ENCODE measurements at regions not wholly inside any gene's neighbourhood (a gene's known extent, or its start where the extent isn't known, plus 50 kb on each side); places are given as distances from the start of the nearest gene placed in this dataset.

DNA sequence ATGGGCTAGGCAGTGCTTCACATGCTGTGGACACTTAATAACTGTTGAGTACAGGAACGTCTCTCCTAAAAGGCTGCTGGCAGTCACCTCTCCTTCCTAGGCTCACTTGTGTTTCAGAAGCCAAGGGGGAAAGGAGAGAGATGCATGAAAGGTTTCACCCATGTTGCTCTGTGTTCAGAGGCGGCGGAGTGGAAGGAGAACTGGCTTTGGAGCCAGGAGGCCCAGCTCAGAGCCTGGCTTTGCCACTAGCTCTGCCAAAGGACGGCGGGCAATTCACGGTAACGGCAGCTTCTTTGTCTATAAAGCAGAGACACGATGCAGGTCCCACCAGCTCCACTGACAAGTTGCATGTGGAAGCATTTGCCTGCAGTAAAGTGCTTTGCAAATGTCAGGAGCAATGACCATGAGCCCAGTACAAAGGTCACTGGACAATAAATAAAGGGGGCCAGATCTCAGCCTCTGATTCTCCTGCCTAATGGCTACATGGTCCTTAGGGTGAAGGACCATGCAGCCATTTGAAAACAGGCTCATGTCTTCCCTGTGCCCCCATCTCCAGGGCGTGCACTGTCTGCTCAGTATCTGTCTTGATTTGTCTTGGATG lies 171.7 kb upstream of the TLE3 start:
- no peak for DNase-seq

DNA sequence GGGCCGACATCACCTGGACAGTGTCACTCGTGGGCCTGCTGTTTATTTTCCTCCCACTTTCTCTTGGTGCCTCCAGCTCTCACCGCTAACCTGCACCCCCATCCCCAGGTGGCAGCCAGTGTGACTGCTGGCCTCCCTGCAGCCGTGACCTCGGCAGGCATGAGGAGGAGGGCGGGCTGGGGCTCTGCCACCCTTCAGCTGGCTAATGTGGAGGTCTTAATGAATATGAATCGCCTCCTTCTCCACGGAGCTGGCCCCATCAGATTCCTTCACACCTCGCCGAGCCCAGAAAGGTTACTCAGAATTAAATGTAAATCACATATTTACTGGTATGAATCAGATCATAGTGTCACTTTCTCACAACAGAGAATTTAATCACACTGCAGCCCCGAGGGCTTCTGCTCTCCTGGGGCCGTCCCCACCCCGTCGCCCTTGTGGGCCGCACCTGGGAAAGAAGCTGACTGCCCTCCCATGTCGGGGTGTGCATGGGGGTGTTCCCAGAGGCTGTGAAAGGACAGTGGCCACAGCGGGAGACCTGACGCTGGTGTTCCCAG lies 171.1 kb upstream of the TLE3 start:
- DNase-seq = no peak

DNA sequence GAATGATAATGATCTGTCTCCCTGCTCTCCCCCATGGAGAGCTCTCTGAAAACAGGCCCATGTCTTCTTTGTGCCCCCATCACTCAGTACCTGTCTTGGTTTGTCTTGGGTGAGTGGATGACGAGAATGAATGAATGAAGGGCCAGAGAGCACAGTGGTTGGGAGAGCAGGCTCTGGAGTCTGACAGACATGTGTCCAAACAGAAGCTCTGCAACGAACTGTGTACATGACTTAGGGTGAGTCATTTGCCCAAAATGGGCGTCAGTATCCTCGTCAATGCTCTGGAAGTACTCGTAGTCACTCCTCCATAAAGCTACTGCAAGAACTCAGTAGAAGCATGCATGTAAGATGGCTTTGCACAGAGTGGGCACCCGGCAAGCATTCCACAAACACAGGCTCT lies 170.2 kb upstream of the TLE3 start:
- no peak for DNase-seq

DNA sequence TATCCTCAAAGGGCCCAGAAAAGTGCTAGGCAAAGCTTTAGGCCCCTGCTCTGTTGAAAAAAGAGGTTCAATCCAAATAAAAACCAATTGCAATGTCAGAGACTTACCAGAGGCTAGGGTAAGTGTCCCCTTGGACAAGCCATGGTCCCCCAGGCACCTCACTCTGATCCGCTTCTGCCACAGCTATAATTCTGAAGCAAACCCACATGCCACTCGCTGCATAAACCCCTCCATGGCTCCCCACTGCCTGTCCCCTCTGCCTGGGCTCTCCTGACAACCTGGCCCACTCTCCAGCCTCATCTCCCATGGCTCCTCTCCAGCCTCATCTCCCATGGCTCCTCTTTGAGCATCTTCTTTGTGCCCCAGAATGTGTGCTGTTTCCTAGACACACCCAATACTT lies 169.6 kb upstream of the TLE3 start:
- no peak for DNase-seq

DNA sequence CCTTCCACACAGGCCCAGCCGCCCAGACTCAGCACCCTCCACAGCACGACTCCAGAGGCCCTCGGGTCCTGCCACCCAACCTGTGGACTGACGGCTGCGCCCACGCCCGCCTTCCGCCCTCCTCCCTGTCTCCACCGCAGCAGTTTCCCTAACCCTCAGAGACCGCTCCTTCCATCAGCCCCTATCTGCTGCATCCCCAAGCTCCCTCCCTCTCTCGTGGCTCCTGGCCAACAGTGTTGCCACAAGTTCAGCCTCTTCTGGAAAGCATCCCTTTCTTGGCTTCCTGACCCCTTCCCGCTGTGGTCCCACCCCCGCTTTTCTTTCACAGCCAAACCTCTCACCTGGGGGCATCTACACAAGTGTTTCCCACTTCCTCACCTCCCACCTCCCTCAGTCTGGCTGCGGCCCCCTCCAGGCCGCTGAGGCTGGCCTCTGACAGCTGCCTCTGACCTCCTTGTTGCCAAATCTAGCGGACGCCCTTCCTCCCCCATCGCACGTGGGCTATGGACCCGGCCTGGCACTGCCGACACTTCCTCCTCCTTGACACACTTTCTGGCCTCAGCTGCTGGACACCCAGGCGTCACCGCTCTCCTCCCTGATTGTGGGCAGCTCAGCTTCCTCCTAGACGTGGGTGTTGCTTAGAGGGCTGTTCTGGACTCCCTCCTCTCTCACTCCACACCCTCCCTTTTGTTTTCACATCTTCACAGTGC lies 168.8 kb upstream of the TLE3 start:
- peak; percentile 12 for DNase-seq

GRCh38 chr15:70265986-70266385 lies 168.3 kb upstream of the TLE3 start:
- no peak for DNase-seq

- DNase-seq = no peak
These were observed 167.8 kb upstream of the TLE3 start for GRCh38 chr15:70265466-70265978.

DNA sequence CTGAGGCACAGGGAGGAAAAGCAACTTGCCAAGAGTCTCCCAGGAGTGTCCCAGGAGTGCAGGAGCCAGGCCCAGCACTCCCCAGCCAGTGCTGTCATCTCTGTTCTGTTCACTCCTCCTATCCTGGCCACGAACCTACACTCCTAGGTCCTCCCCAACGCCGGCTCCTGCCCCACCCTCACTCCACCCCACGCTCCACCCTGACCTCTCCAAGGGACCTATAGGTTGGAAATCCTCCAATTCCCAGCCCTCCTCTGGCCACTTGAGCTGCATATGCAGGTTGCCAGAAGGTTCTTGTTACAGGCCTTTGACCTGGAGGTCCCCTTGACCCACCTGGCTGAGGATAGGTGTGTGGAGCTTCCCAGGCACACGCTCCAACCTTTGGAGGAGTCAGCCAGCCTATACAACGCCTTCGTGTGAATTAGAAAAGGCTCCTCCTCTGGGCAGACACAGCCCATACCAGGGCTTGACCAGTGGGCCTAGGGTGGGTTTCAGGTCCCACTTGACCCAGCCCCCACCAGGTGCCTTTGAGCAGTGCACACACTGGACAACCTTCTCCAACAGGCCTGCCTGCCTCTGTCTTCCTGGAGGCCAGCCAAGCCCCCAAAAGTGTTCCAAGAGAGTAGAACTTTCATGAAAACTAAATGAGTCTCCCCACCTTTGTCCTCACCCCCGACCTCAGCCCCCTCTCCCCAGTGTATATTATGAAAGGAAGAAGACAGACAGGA lies 167.2 kb upstream of the TLE3 start:
- DNase-seq = no peak

DNA sequence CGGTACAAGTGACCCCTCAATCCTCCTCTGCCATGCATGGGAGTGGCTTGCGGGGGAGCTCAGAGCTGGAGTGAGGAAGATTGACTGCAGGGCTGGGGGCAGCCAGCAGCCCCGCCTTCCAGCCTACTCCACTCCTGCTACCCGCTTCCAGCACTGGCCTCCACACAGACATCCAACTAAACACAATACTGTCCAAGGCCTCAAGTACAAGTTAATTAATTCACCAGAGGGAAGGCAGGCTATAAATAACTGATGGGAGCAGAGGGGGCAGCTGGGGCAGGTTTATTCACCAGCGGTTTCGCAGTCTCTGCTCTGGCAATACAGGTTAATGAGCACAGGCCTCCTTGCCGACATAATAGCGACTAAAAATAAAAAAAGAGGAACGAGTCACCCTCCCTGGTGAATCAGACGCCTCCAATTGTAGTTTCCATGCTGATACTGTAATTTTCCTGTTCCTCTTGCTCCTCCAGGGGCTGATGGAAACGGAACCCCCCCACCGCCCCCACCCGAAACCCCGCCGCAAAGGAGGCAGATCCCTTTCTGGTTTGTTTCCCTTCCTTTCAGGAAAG lies 166.4 kb upstream of the TLE3 start:
- peak; percentile 62 for DNase-seq

- DNase-seq = no peak
These were observed 165.0 kb upstream of the TLE3 start for GRCh38 chr15:70262591-70263274.

DNA sequence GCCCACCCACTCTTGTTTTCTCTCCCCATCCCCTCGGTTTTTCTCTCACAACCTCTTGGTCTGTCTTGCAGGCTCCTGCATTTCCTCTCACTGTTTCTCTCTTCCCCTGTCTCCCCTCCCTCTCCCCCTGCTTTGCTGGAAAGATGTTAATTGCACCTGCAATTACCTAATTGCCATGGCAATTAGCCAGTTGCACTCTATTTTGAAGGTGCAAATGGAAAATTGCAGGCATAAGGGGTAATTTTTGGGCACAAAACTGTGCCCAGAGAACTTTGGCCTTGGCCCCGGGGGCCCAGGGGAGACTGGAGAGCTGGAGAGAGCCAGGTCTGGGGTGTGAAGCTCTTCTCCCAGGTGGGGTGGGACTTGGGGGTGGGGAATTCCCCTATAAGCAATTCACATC lies 164.5 kb upstream of the TLE3 start:
- peak; percentile 64 for DNase-seq

GRCh38 chr15:70261083-70261482 lies 163.4 kb upstream of the TLE3 start:
- no peak for DNase-seq

DNA sequence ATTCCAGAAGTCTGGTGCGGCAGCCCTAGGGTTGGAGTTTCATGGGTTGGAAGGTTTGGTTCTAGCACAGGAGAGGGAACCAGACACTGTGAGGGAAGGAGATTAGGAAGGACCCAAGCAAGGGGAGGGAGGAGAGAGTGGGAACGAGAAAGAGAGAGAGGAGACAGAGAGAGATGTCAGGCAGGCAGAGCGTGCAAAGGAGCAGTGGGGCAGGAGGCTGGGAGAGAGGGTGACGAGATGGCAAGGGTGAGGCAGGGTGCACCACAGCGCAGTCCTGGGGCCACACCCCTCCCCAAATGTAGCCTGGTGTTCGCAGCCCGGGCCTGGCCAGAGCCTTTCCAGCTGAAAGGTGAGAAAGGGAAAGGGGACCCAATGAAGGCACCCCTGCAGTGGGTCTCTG lies 162.9 kb upstream of the TLE3 start:
- DNase-seq = no peak

- DNase-seq = peak; percentile 13
These were observed 162.2 kb upstream of the TLE3 start for GRCh38 chr15:70259640-70260508.

- no peak for DNase-seq
These were observed 161.3 kb upstream of the TLE3 start for GRCh38 chr15:70259028-70259424.

GRCh38 chr15:70258369-70259027 lies 160.8 kb upstream of the TLE3 start:
- no peak for DNase-seq

DNA sequence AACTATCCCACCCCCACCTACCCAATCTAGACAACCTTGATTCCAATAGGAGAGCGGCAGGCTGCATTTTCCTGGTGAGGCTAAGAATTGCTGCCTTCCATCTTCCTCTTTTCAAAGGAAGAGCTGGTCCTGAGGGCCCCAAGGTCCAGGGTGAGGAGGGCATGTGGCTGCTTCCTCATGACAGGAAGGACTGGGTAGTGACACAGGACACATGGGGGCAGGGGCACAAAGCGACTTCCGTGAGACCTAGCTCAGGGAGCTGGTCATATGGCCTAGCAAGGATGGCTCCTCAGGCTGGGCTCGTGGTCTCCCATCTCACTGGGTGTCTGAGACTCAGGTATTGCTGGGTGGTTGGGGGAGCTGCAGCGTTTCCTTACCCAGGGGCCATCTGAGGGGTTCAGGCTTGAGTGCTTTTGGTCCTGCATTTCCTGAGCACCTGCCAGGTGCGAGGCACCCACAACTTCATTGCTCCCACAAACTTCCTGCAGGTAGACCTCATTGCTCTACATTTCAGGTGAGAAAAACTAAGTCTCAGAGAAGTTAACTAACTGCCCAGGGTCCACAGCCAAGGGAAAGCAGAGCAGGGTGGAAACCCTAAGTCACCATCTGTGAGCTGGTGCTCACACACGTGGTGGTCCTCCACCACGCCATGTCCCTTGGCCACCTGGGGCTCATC lies 160.0 kb upstream of the TLE3 start:
- no peak for DNase-seq

DNA sequence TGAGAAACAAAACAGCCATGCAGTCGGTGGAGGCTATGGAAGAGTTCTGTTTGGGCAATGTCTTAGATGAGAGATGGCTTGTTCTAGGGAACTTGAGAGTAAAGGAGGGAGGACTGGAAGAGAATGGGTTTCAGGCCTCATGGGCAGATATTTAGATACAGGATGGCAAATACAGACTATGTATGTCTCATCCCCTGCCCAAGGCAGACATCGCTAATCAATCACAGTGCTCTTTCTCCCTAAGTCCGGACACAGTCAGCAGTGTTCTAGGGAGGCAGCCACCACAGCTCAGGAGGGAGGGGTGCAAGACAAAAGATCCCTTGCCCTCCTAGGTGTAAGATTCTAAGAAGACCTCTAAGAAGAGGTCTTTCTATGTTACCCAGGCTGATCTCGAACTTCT lies 159.3 kb upstream of the TLE3 start:
- DNase-seq = no peak

DNA sequence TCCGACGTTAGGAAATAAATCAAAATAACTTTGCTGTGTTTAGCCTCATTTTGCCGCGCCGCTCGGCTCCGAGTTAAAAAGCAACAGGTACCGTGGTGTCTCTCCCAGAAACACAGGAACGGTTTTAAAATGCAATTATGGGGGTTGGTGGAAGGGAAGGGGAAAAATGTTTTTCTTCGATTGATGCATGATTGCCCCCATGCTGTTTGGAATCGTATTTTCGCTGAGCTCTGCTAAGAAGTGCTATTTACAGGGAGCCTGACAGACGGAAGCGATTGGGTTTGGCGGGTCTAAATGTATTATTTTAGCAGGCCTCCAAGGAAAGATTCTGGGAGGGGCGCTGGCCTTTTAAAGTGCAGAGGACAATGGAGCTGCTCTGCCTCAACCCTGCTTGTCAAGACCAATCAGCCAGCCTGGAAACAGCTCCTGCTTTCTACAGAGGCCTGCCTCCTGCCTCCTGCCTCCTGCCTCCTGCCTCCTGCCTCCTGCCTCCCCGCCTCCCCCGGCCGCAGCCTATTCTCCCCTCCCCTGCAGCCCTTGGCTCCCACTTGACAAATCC lies 156.7 kb upstream of the TLE3 start:
- no peak for DNase-seq

- DNase-seq = no peak
These were observed 155.9 kb upstream of the TLE3 start for GRCh38 chr15:70253461-70254156.
